ENCODE measurements at regions not wholly inside any gene's neighbourhood (a gene's known extent, or its start where the extent isn't known, plus 50 kb on each side); places are given as distances from the start of the nearest gene placed in this dataset.

DNA sequence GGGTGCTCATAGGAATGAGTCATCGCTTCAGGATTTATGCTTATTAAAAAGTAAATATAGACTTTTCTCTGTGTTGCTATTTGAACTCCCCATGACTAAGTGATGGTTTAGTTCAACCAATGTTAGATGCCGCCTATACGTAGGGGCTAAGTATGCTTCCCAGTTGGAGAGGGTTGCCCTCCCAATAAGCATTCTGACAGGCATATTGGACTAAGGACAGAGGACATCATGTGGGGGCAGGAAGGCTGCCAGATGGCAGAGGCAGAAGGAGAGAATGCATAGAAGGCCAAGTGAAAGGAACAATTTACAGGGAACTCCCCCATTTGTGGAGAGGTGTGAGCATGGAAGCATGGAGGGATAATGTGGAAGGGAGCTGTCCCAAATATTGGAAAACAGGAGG, 318.4 kb upstream of the OBI1 start:
- Histone ChIP-seq H3K36me3 (no peaks in the 10 kb centered on the region), H3K27me3 (ENCODE audit: low read depth) (peaks cover 19% of the 10 kb centered on the region), H3K9me3 (replicated peaks) (no peaks in the 10 kb centered on the region), H3K27ac (replicated peaks) (no peak overlapping the region), H3K4me3 (no peak overlapping the region), H3K4me1 (no peaks in the 10 kb centered on the region)
- TF ChIP-seq, protein P1, sequence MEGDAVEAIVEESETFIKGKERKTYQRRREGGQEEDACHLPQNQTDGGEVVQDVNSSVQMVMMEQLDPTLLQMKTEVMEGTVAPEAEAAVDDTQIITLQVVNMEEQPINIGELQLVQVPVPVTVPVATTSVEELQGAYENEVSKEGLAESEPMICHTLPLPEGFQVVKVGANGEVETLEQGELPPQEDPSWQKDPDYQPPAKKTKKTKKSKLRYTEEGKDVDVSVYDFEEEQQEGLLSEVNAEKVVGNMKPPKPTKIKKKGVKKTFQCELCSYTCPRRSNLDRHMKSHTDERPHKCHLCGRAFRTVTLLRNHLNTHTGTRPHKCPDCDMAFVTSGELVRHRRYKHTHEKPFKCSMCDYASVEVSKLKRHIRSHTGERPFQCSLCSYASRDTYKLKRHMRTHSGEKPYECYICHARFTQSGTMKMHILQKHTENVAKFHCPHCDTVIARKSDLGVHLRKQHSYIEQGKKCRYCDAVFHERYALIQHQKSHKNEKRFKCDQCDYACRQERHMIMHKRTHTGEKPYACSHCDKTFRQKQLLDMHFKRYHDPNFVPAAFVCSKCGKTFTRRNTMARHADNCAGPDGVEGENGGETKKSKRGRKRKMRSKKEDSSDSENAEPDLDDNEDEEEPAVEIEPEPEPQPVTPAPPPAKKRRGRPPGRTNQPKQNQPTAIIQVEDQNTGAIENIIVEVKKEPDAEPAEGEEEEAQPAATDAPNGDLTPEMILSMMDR (IDR thresholded peaks at IDR 0.05; ENCODE audit: borderline replicate concordance) = no peak
- intact Hi-C loops (cut with micrococcal nuclease) = no loop called here
- no peak for DNase-seq

DNA sequence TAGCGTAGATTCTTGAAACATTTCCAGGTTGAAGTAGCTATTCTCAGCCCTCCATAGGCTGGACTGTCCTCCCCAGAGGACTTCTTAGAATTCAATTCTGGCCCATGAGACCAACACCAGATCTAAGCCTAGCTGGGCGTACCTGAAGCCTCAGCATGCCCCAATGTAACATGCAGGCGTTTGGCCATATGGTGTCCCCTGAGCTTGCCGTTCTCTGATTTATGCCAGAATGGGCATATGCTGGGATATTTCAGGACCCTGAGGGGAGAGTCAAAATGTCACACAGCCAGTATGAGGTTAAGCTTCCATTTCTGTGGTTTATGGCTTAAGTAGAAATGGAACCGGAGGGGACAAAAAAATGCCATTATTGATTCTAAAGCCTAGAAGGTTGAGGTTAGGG, 317.7 kb upstream of the OBI1 start:
- Histone ChIP-seq H3K9me3 (replicated peaks) (no peaks in the 10 kb centered on the region), H3K27me3 (ENCODE audit: low read depth) (peaks cover 19% of the 10 kb centered on the region), H3K4me3 (no peak overlapping the region), H3K36me3 (no peaks in the 10 kb centered on the region), H3K27ac (replicated peaks) (no peak overlapping the region), H3K4me1 (no peaks in the 10 kb centered on the region)
- TF ChIP-seq, protein P1 (IDR thresholded peaks at IDR 0.05; ENCODE audit: borderline replicate concordance) = no peak
- no peak for DNase-seq
- intact Hi-C loops (cut with micrococcal nuclease) = no loop called here

DNA sequence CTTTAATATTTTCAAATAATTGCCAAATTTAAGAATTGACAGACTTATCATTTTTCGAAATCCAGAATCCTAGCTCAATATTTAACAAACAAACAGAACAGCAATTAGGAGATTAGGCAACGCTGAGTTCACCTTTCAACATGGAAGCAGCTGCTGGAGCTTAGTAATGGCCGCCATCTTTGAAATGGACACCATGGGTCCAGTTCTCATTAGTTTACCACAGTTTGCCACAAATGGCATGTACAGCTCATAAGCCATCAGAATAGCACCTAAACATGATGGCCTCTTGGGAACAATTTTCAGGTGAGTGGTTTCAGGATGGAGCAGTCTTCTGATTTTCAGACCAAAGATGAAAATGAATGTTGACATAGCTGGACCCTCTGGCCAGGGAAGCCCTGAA, 313.6 kb upstream of the OBI1 start:
- Histone ChIP-seq H3K4me3 (no peak overlapping the region), H3K9me3 (replicated peaks) (no peaks in the 10 kb centered on the region), H3K27ac (replicated peaks) (no peak overlapping the region), H3K36me3 (no peaks in the 10 kb centered on the region), H3K27me3 (ENCODE audit: low read depth) (peaks cover 7% of the 10 kb centered on the region), H3K4me1 (no peaks in the 10 kb centered on the region)
- no peak for DNase-seq
- intact Hi-C loops (cut with micrococcal nuclease) = no loop called here
- TF ChIP-seq, protein P1 (IDR thresholded peaks at IDR 0.05; ENCODE audit: borderline replicate concordance) = no peak

DNA sequence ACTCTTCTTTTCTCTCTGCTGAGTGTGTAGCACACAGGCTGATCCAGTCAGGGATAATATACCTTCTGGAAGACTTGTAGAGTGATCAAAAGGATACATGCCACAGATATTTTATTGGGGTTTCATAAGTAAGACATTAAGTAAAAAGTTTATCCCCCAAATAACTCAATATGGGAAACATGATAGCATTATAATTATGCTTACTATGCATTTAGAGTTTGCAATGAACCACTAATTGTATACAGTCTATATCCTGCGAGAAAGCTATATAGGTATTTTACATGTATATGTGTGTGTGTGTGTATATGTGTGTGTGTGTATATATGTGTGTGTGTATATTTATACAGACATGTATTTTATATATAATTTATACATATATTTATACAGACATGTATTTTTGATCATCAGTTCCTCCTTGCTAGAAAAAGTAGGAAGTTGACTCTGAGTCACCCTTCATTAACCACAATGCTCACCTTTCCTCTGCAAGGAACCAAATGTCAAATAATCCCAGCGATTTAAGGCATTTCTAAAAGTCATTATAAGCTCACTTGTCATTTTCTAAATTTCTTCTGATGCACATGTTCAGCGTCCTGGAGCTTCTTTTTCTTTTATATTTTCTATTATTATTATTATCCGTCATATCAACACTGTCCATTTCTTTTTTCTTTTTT, 312.5 kb upstream of the OBI1 start:
- intact Hi-C loops (cut with micrococcal nuclease) = no loop called here
- TF ChIP-seq, protein P1 (IDR thresholded peaks at IDR 0.05; ENCODE audit: borderline replicate concordance) = no peak
- H3K4me3 ChIP-seq = no peak overlapping the region
- no peaks in the 10 kb centered on the region for H3K36me3 ChIP-seq
- DNase-seq = no peak
- H3K27ac ChIP-seq (replicated peaks) = no peak overlapping the region
- no peaks in the 10 kb centered on the region for H3K4me1 ChIP-seq
- H3K27me3 ChIP-seq (ENCODE audit: low read depth) = peaks cover 3% of the 10 kb centered on the region
- no peaks in the 10 kb centered on the region for H3K9me3 ChIP-seq (replicated peaks)

DNA sequence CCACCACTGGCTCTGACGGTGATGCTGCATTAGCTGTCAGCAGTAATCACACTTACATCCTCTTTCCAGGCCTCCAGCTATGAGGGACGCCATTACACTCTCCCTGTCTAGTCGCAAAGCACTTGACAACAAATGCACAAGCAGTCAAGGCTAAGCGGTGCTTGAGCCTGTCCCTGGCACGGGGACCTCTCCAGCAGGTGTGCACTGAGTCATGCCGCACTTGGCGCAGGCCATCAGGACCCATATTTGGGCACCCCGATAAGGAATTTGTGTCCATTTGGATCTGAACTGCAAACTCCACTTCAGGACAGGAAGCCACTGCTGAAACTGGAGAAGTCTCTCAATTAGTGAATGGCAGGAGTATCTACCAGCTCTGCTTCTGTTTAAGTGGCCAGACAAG, 301.9 kb upstream of the OBI1 start:
- Histone ChIP-seq H3K9me3 (replicated peaks) (no peaks in the 10 kb centered on the region), H3K4me3 (no peak overlapping the region), H3K36me3 (no peaks in the 10 kb centered on the region), H3K4me1 (no peaks in the 10 kb centered on the region), H3K27me3 (ENCODE audit: low read depth) (peaks cover 3% of the 10 kb centered on the region), H3K27ac (replicated peaks) (no peak overlapping the region)
- intact Hi-C loops (cut with micrococcal nuclease) = no loop called here
- DNase-seq = no peak
- TF ChIP-seq, protein P1 (IDR thresholded peaks at IDR 0.05; ENCODE audit: borderline replicate concordance) = no peak

All from left ventricle myocardium inferior (tissue), 1 donor.